MCF 10A (cell line): ENCODE measurements at regions not wholly inside any gene's neighbourhood (a gene's known extent, or its start where the extent isn't known, plus 50 kb on each side); places are given as distances from the start of the nearest gene placed in this dataset.

Experiments used
- BruUV-seq: library from RNA; stranded (reverse); fragments of 400-500 nt; replicated peaks from 2 replicates; lab custom pipeline; 2021; lab: Mats Ljungman, UMichigan
- CTCF ChIA-PET: fragments of 300-600 bp; sonication (Branson Sonifier 250); formaldehyde crosslinking; extraction: SDS; loops from one replicate; lab custom pipeline; 2021; ENCODE audit warnings: antibody characterized with exemption, inconsistent platforms; lab: Yijun Ruan, JAX
- POLR2A ChIA-PET: fragments of 300-600, 350-650 bp; sonication (Branson Sonifier 250); formaldehyde crosslinking; extraction: SDS; loops from one replicate; lab custom pipeline; 2020; ENCODE audit warnings: antibody characterized with exemption, inconsistent platforms; lab: Yijun Ruan, JAX
- DNase-seq: peaks from one replicate; pipeline ENCODE4 v3.0.0-alpha.2; 2018; ENCODE audit not compliant: unreplicated experiment
- H3K27ac Mint-ChIP-seq: one replicate; pipeline ENCODE4 v1.8.0; 2022; ENCODE audit warnings: mild to moderate bottlenecking, low read depth, mixed read lengths; ENCODE audit not compliant: unreplicated experiment
- H3K27me3 Mint-ChIP-seq: one replicate; pipeline ENCODE4 v1.8.0; 2022; ENCODE audit warnings: mixed read lengths; ENCODE audit not compliant: insufficient read depth, unreplicated experiment
- H3K36me3 Mint-ChIP-seq: one replicate; pipeline ENCODE4 v1.8.0; 2022; ENCODE audit warnings: mild to moderate bottlenecking, moderate library complexity, mixed read lengths; ENCODE audit not compliant: insufficient read depth, unreplicated experiment
- H3K4me1 Mint-ChIP-seq: one replicate; pipeline ENCODE4 v1.8.0; 2022; ENCODE audit warnings: mixed read lengths; ENCODE audit not compliant: insufficient read depth, unreplicated experiment
- H3K4me3 Mint-ChIP-seq: one replicate; pipeline ENCODE4 v1.8.0; 2022; ENCODE audit warnings: mild to moderate bottlenecking, moderate library complexity, mixed read lengths; ENCODE audit not compliant: unreplicated experiment
- H3K9me3 Mint-ChIP-seq: one replicate; pipeline ENCODE4 v1.8.0; 2022; ENCODE audit warnings: mixed read lengths; ENCODE audit not compliant: unreplicated experiment
- CTCF ChIP-seq: fragments of 200-600 bp; IDR thresholded peaks from one replicate; pipeline ENCODE4 v1.8.0; 2022; ENCODE audit warnings: antibody characterized with exemption, mild to moderate bottlenecking; ENCODE audit not compliant: unreplicated experiment
- intact Hi-C: fragments of 100-400 bp; cut with micrococcal nuclease; formaldehyde crosslinking; loops from 2 replicates; pipeline ENCODE4 v1.14.1; 2022

GRCh38 chr1:8077120-8077573, 51.0 kb upstream of the ERRFI1 start:
- DNase-seq, result peak; percentile 91
- ChIA-PET POLR2A (interaction anchor here (0.6 to 7.4 kb wide), 28 partner anchors 10 to 182 kb away, joined by 3 to 114 read pairs (median 10); partner anchors contain the start of gene ERRFI1), CTCF (interaction anchor here (0.6 to 1.1 kb wide), 7 partner anchors 11 to 161 kb away, joined by 3 read pairs; no protein-coding TSS in a partner anchor)
- H3K27ac Mint-ChIP-seq, result peak overlapping the region; percentile 89
- intact Hi-C loops, result no loop called here
- BruUV-seq, result no TSS peak
- no peaks in the 10 kb centered on the region for H3K36me3 Mint-ChIP-seq
- H3K9me3 Mint-ChIP-seq, result peaks cover 8% of the 10 kb centered on the region
- no peaks in the 10 kb centered on the region for H3K27me3 Mint-ChIP-seq
- H3K4me1 Mint-ChIP-seq, result peaks cover 59% of the 10 kb centered on the region
- no peak for TF ChIP-seq CTCF
- no peak overlapping the region for H3K4me3 Mint-ChIP-seq

GRCh38 chr1:8076176-8076575, 50.1 kb upstream of the ERRFI1 start:
- no peak for TF ChIP-seq CTCF
- peaks cover 63% of the 10 kb centered on the region for H3K4me1 Mint-ChIP-seq
- DNase-seq, result no peak
- H3K9me3 Mint-ChIP-seq, result peaks cover 8% of the 10 kb centered on the region
- no peak overlapping the region for H3K4me3 Mint-ChIP-seq
- ChIA-PET CTCF (interaction anchor here (0.6 kb wide), 4 partner anchors 58 to 576 kb away, joined by 3 read pairs; no protein-coding TSS in a partner anchor), POLR2A (interaction anchor here (0.7 to 7.4 kb wide), 21 partner anchors 15 to 239 kb away, joined by 3 to 114 read pairs (median 7); no protein-coding TSS in a partner anchor)
- H3K36me3 Mint-ChIP-seq, result no peaks in the 10 kb centered on the region
- H3K27me3 Mint-ChIP-seq, result no peaks in the 10 kb centered on the region
- intact Hi-C loops, result no loop called here
- BruUV-seq, result no TSS peak
- H3K27ac Mint-ChIP-seq, result peak overlapping the region; percentile 89
